ENCODE measurements at regions not wholly inside any gene's neighbourhood (a gene's known extent, or its start where the extent isn't known, plus 50 kb on each side); places are given as distances from the start of the nearest gene placed in this dataset.
"Not testable (repeated sequence)": the region's sequence is repeated elsewhere in the genome, so short reads cannot be mapped to it uniquely, and the experiment has no call there.

DNA sequence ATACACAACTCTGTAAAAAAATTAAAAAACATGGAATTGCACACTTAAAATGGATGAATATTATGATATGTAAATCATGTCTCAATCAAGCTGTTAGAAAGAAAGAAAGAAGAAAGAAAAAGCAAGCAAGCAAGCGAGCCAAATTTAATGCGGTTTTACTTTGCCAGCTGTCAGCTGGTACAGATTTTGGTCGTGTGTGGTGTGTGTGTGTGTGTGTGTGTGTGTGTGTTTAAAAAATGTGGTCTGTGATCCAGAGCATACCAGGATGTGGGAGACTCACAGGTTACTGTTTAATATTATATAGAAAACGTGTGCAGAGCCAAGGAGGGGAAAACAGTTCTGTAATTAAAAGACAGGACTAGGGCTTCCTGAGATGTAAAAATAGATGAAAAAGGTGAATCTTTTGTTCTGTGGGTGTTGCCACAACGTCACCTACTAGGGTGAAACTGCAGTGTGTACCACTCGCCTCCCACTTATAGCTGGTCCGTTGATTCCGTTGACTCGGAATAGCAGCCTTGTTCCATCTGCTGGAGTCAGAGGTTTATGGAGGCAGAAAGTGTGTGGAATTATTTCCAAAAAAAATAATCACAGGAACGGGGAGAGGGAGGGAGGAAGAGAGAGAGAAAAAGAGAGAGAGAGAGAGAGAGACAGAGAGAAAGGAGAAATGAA, 197.7 kb downstream of the BCAS1 start:
- DNase-seq (ENCODE audit: low spot score): peak; percentile 62

- DNase-seq (ENCODE audit: low spot score): no peak
Measured at GRCh38 chr20:53872081-53872541, 198.3 kb downstream of the BCAS1 start.

DNA sequence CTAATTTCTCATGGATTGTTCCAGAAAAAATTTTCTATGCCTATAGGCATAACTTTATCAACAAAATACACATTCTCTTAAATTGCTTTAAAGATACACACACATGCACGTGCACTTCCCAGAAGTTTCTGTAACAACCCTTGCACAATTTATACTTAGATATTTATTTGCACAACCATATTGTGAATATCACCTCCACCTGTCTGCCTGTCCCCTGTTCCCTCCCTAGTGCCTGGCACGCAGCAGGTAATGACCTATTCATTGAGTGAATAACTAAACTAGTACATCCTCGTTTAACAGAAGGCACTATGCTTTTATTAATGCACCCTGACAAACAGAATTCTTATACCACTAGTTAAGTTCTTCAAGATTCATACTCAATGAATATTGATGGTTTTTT, 198.9 kb downstream of the BCAS1 start:
- DNase-seq (ENCODE audit: low spot score): no peak

GRCh38 chr20:53870426-53871315, 199.7 kb downstream of the BCAS1 start:
- DNase-seq (ENCODE audit: low spot score): no peak

DNA sequence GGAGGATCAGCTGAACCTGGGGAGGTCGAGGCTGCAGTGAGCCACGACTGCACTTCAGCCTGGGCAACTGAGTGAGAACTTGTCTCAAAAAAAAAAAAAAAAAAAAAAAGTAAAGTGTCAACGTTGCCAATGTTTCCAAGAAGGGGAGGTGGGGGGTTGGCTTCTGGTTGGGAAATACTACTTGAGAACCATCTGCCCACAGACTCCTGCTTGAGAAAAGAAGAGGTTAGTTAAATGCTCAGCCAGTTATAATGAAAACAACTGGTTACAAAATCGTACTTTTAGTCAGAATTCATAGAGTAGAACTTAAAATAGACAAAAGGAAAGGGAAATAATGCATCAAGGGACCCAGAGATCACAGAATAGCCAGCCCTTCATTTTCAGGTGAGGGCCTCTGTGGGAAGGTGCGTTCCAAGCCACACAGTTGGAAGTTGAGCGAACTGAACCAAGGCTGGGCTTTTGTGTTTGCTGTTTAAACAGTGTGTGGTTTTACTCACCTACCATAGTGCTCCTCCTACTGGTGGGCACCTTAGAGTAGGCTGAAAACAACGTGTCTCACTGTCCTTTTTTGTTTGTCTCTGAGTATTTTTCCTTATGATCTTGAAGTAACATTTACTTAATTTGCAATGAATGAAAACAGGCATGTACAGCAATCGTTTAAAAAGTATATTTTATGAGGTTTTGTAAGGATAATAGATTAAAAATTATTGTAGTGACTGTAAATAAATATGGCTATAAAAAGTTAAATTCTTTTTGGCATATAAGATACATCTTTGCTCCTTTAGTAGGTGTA, 200.7 kb downstream of the BCAS1 start:
- peak; percentile 77 for DNase-seq (ENCODE audit: low spot score)

- DNase-seq (ENCODE audit: low spot score): no peak
Measured at GRCh38 chr20:53867741-53868351, 202.5 kb downstream of the BCAS1 start.

GRCh38 chr20:53866794-53867740, 203.3 kb downstream of the BCAS1 start:
- DNase-seq (ENCODE audit: low spot score): no peak

DNA sequence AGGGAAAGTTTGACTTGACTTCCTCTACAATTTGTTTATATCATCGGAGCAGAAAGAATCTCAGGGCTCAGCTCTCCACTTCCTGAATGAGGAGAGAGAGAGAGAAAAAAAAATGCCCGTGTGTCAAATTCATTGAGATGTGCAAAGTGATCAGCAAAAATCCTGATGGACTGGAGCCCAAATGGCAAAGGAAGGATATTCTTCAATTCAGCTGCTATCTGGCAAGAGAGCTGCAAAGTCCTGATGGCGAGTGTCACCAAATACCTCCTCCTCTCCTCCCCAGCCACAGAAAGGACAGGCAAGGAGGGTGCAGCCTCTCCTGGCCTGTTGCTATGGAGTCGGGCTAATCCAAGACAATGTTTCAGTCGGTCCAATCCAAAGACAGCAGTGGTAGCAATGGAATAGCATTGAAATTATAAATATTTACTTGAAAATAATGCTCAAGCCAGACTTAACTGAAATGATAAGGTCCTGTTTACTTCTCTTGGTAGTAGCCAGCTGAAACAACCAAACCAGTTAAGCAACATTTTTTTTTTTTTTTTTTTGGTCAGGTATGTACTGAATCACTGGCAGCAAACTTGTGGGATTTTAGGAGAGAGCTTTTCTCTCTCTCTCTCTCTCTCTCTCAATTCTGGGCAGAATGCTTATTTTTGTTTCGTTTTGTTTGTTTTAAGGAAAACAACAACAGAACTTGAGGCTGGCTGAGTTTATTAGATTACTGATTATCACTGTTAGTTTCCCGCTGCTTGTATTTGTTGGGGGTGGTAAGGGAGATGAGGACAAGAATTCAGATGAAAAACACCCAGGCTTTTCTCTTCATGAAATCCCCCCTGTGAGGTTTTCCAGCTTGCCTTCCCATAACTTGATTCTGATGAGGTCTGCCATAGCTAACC, 204.2 kb downstream of the BCAS1 start:
- DNase-seq (ENCODE audit: low spot score): peak; percentile 80

DNA sequence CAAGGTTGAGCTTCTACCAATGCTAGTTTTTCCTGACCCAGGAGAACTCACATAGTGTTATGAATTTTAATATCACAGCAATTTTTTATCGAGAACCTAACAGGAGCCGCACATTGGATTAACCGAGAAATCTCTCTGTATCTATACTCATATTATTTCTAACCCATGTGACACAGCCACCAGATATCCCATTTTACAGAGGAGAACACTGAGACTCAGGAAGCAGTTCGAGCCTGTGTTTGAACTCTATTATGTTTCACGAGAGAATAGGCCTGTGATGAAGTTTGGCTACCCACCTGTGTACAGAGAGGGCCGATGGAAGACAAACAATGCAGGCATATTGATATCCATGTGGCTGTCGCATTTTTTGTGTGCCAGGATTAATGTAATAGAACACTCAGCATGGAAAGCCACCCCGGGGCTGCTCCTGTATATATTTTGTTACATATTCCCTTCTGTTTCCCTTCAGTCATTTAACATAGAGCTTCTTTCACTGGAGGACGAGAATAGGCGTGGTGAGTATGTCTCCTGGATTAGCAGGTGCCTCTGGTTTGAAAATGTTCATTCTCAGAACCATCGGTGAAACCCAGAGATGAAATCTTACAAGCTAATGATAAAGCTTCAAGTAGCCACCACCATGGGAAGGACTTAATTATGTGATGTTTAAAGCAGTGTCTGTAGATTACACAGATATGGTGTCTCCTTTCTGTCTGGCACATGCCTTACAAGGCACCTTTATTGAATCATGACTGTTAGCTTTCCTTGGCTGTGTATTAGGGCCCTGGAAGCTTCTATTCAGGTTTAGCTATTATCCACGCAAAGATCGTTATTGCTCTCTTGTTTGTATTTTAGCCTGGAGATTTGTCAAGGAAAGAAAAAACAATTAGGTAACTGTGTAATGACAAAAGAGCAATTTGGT, 205.4 kb downstream of the BCAS1 start:
- DNase-seq (ENCODE audit: low spot score): not testable (repeated sequence)

- DNase-seq (ENCODE audit: low spot score): not testable (repeated sequence)
Measured at GRCh38 chr20:53863923-53864641, 206.3 kb downstream of the BCAS1 start.

DNA sequence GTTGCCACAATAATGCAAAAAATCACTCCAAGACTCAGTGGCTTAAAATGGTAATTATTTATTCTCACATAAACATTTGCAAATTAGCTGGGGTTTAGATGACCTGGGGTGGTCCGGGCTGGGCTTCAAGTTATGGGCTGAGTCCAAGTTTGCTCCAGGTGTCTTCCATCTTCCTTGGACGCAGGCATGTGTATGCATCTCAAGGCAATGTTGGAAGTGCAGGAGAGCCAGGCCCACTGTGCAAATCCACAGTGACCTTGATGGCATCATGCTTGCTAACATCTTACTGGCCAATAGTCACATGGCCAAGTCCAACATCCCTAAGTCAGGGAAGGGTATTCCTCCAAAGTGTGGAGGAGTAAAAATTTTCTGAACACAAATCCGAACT, 206.9 kb downstream of the BCAS1 start:
- DNase-seq (ENCODE audit: low spot score): not testable (repeated sequence)

- DNase-seq (ENCODE audit: low spot score): not testable (repeated sequence)
Measured at GRCh38 chr20:53863039-53863438, 207.4 kb downstream of the BCAS1 start.

DNA sequence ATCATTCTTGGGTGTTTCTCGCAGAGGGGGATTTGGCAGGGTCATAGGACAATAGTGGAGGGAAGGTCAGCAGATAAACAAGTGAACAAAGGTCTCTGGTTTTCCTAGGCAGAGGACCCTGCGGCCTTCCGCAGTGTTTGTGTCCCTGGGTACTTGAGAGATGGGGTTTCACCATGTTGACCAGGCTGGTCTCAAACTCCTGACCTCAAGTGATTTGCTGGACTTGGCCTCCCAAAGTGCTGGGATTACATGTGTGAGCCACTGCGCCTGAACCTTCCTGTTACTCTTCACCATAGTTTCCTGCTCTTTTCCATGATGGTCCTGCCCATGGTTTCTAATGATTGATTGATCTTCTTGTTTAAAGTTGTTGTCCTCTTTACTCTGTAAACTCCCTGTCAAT, 207.9 kb downstream of the BCAS1 start:
- not testable (repeated sequence) for DNase-seq (ENCODE audit: low spot score)

- not testable (repeated sequence) for DNase-seq (ENCODE audit: low spot score)
Measured at GRCh38 chr20:53862136-53862397, 208.3 kb downstream of the BCAS1 start.

GRCh38 chr20:53859684-53860083, 210.7 kb downstream of the BCAS1 start:
- no peak for DNase-seq (ENCODE audit: low spot score)

- DNase-seq (ENCODE audit: low spot score): not testable (repeated sequence)
Measured at GRCh38 chr20:53859009-53859408, 211.4 kb downstream of the BCAS1 start.

DNA sequence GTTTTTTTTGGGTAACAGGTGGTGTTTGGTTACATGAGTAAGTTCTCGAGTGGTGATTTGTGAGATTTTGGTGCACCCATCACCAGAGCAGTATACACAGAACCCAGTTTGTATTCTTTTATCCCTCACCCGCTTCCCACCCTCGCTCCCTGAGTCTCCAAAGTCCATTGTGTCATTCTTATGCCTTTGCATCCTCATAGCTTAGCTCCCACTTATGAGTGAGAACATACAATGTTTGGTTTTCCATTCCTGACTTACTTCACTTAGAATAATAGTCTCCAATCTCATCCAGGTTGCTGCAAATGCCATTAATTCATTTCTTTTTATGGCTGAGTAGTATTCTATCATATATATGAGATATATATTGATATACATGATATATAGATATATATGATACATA, 211.9 kb downstream of the BCAS1 start:
- not testable (repeated sequence) for DNase-seq (ENCODE audit: low spot score)

GRCh38 chr20:53857723-53858236, 212.6 kb downstream of the BCAS1 start:
- no peak for DNase-seq (ENCODE audit: low spot score)

Measured in H4 (cell line).